PFSK-1 (cell line): ENCODE measurements at regions not wholly inside any gene's neighbourhood (a gene's known extent, or its start where the extent isn't known, plus 50 kb on each side); places are given as distances from the start of the nearest gene placed in this dataset.

Experiments
- FOXP2 ChIP-seq: optimal IDR thresholded peaks from 2 replicates; pipeline ENCODE3; 2011; ENCODE audit warnings: borderline replicate concordance, control low read depth, inconsistent platforms; ENCODE audit not compliant: insufficient read depth; ENCODE audit errors: extremely low read length, extremely low read depth
- POLR2AphosphoS5 ChIP-seq: IDR thresholded peaks from 2 replicates; pipeline ENCODE4 v1.6.1; 2012; ENCODE audit warnings: low read depth, mild to moderate bottlenecking, control low read depth, low read length, moderate library complexity
- REST ChIP-seq, 2 experiments: IDR thresholded peaks; 2 replicates each; pipeline versions ENCODE4 v1.6.1 to v1.8.0; 2011 to 2012; ENCODE audit warnings: low read depth in 2 of 2, low read length in 2 of 2, control low read depth in 1 of 2, inconsistent platforms in 1 of 2, mild to moderate bottlenecking in 1 of 2, moderate library complexity in 1 of 2; ENCODE audit not compliant: insufficient read depth in 1 of 2
- SIN3A ChIP-seq: IDR thresholded peaks from 2 replicates; pipeline ENCODE4 v1.6.1; 2012; ENCODE audit warnings: mild to moderate bottlenecking, low read length, moderate library complexity, borderline replicate concordance; ENCODE audit not compliant: insufficient read depth
- TAF1 ChIP-seq: IDR thresholded peaks from 2 replicates; pipeline ENCODE4 v1.6.1; 2012; ENCODE audit warnings: low read length, control low read depth, borderline replicate concordance; ENCODE audit not compliant: insufficient read depth

GRCh38 chr11:127191261-127191660, 190.7 kb upstream of the KIRREL3 start:
- TF ChIP-seq FOXP2 (no peak), TAF1 (no peak), POLR2AphosphoS5 (no peak), REST (IDR thresholded peaks at IDR 0.05; ENCODE audit: insufficient read depth in 1 of 2, low read depth in 2 of 2, low read length in 2 of 2) (no peak), SIN3A (no peak)
